K562 (cell line): ENCODE measurements at regions not wholly inside any gene's neighbourhood (a gene's known extent, or its start where the extent isn't known, plus 50 kb on each side); places are given as distances from the start of the nearest gene placed in this dataset.

Source experiments
- GTF2B ChIP-seq: IDR thresholded peaks from 2 replicates; pipeline ENCODE4 v1.6.1; 2011; ENCODE audit not compliant: insufficient read length; ENCODE audit errors: extremely low read depth
- PBX2 ChIP-seq, 2 experiments: IDR thresholded peaks in 1 of 2; conservative IDR thresholded peaks in 1 of 2; 2 replicates each; pipeline ENCODE4 v1.6.1; 2016; ENCODE audit warnings: low read depth in 2 of 2, mild to moderate bottlenecking in 1 of 2, missing compliant biosample characterization in 1 of 2, missing genetic modification characterization in 1 of 2, moderate library complexity in 1 of 2
- POU5F1 ChIP-seq: fragments of 150-350 bp; IDR thresholded peaks from 2 replicates; pipeline ENCODE4 v1.6.1; 2014; ENCODE audit warnings: borderline replicate concordance, low read length, low read depth, mild to moderate bottlenecking; ENCODE audit not compliant: partially characterized antibody
- RBBP5 ChIP-seq: fragments of 200-600 bp; sonication (generic); IDR thresholded peaks from 2 replicates; pipeline ENCODE4 v1.6.1; 2012; ENCODE audit warnings: borderline replicate concordance, mild to moderate bottlenecking, low read length, control low read depth, inconsistent platforms; ENCODE audit not compliant: insufficient read depth, poor library complexity, severe bottlenecking
- SAFB ChIP-seq: fragments of 200-400 bp; formaldehyde crosslinking; IDR thresholded peaks from 2 replicates; pipeline ENCODE4 v1.6.1; 2017; ENCODE audit warnings: low read depth, low read length, borderline replicate concordance
- ZFP91 ChIP-seq: sonication (generic); formaldehyde crosslinking; IDR thresholded peaks from 2 replicates; pipeline ENCODE4 v1.8.0; 2022; ENCODE audit warnings: mild to moderate bottlenecking, missing genetic modification reagents
- ZNF655 ChIP-seq: fragments of 250-450 bp; sonication (Bioruptor Pico); IDR thresholded peaks from 2 replicates; pipeline ENCODE4 v1.5.0; 2021

- TF ChIP-seq PBX2 (CRISPR knock-in tag; IDR thresholded peaks at IDR 0.05; ENCODE audit: low read depth) (no peak), PBX2 (tag; conservative IDR thresholded peaks at IDR 0.05; ENCODE audit: low read depth) (no peak), SAFB (no peak), RBBP5 (no peak), POU5F1 (no peak), ZNF655 (CRISPR knock-in tag) (no peak), ZFP91 (CRISPR knock-in tag) (no peak), GTF2B (no peak)
Measured at GRCh38 chr3:144197582-144197981, 226.0 kb downstream of the DIPK2A start (continued).
